H1 (cell line): ENCODE measurements at regions not wholly inside any gene's neighbourhood (a gene's known extent, or its start where the extent isn't known, plus 50 kb on each side); places are given as distances from the start of the nearest gene placed in this dataset.

Experiments used
- CTCF ChIA-PET: fragments of 300-600 bp; sonication (Branson Sonifier 250); formaldehyde crosslinking; loops from one replicate; lab custom pipeline; 2021; ENCODE audit not compliant: partially characterized antibody; lab: Charles Lee
- POLR2A ChIA-PET: fragments of 300-600 bp; sonication (Branson Sonifier 250); formaldehyde crosslinking; loops from one replicate; lab custom pipeline; 2021; ENCODE audit warnings: inconsistent platforms; ENCODE audit not compliant: partially characterized antibody; lab: Charles Lee
- DNase-seq, 2 experiments: peaks; one replicate each; pipeline versions ENCODE4 v3.0.0 to v3.0.0-alpha.2; 2010 to 2022; ENCODE audit warnings: low spot score in 2 of 2, low read depth in 1 of 2, mixed read lengths in 1 of 2
- FAIRE-seq: peaks from 2 replicates; lab custom pipeline; 2011; peaks lifted over from hg19 to GRCh38; lab: Jason Lieb, UNC
- H2AFZ ChIP-seq: 2 replicates; pipeline ENCODE4 v1.8.1; 2012; ENCODE audit warnings: low read length, inconsistent platforms
- H2AK5ac ChIP-seq: 2 replicates; pipeline ENCODE4 v1.6.1; 2013; ENCODE audit warnings: low read depth, low read length
- H2BK120ac ChIP-seq: replicated peaks from 2 replicates; pipeline ENCODE3; 2013; ENCODE audit warnings: low read depth, low read length, inconsistent platforms
- H2BK12ac ChIP-seq: 2 replicates; pipeline ENCODE4 v1.6.1; 2013; ENCODE audit warnings: low read depth, low read length
- H2BK15ac ChIP-seq: 2 replicates; pipeline ENCODE4 v1.6.1; 2013; ENCODE audit warnings: low read length
- H2BK20ac ChIP-seq: 2 replicates; pipeline ENCODE4 v1.6.1; 2013; ENCODE audit warnings: low read length
- H2BK5ac ChIP-seq: 2 replicates; pipeline ENCODE4 v1.6.1; 2013; ENCODE audit warnings: low read depth, low read length
- H3K14ac ChIP-seq: 2 replicates; pipeline ENCODE4 v1.6.1; 2013; ENCODE audit warnings: inconsistent platforms; ENCODE audit not compliant: insufficient read length
- H3K18ac ChIP-seq: 2 replicates; pipeline ENCODE4 v1.6.1; 2013; ENCODE audit warnings: low read length; ENCODE audit errors: extremely low read depth
- H3K23ac ChIP-seq: 2 replicates; pipeline ENCODE4 v1.6.1; 2013; ENCODE audit warnings: inconsistent platforms; ENCODE audit not compliant: insufficient read length
- H3K23me2 ChIP-seq: 2 replicates; pipeline ENCODE4 v1.6.1; 2013; ENCODE audit warnings: low read depth, low read length
- H3K27ac ChIP-seq: 2 replicates; pipeline ENCODE4 v1.6.1; 2011; ENCODE audit warnings: low read depth, low read length, inconsistent platforms
- H3K27me3 ChIP-seq, 4 experiments: replicated peaks in 1 of 4; 1 replicate in 1 of 4; 2 replicates in 3 of 4; pipeline versions ENCODE4 v1.6.1 to v1.8.1; 2011 to 2013; ENCODE audit warnings: low read length in 3 of 4, mild to moderate bottlenecking in 3 of 4, inconsistent platforms in 2 of 4, mixed read lengths in 2 of 4, moderate library complexity in 1 of 4; ENCODE audit not compliant: control insufficient read depth in 3 of 4, insufficient read depth in 3 of 4; ENCODE audit errors: extremely low read depth in 1 of 4
- H3K36me3 ChIP-seq, 4 experiments: 2 replicates each; pipeline versions ENCODE4 v1.6.1 to v1.8.1; 2011 to 2013; ENCODE audit warnings: mild to moderate bottlenecking in 4 of 4, low read length in 3 of 4, moderate library complexity in 2 of 4, control low read depth in 1 of 4, inconsistent platforms in 1 of 4; ENCODE audit not compliant: insufficient read depth in 4 of 4, control insufficient read depth in 2 of 4
- H3K4ac ChIP-seq: replicated peaks from 2 replicates; pipeline ENCODE3; 2013; ENCODE audit warnings: low read length, low read depth, mixed read lengths, inconsistent platforms; ENCODE audit not compliant: insufficient read length
- H3K4me1 ChIP-seq, 4 experiments: replicated peaks in 1 of 4; 1 replicate in 1 of 4; 2 replicates in 3 of 4; pipeline versions ENCODE4 v1.6.1 to v1.8.1; 2011 to 2013; ENCODE audit warnings: low read length in 3 of 4, inconsistent platforms in 2 of 4, mixed read lengths in 1 of 4; ENCODE audit not compliant: insufficient read depth in 4 of 4, control insufficient read depth in 3 of 4
- H3K4me2 ChIP-seq, 2 experiments: 2 replicates each; pipeline versions ENCODE4 v1.6.1 to v1.8.1; 2011 to 2013; ENCODE audit warnings: low read depth in 2 of 2, low read length in 2 of 2, control low read depth in 1 of 2, inconsistent platforms in 1 of 2, mild to moderate bottlenecking in 1 of 2; ENCODE audit not compliant: insufficient read depth in 1 of 2
- H3K4me3 ChIP-seq, 4 experiments: fragments of 200-600, 300-600 bp in 1 of 4; sonication (generic), shearing (Covaris generic), sonication (Bioruptor Twin) in 1 of 4; 2 replicates each; pipeline versions ENCODE4 v1.5.1 to v1.8.1; 2011 to 2016; ENCODE audit warnings: low read length in 4 of 4, low read depth in 3 of 4, control low read depth in 2 of 4, inconsistent platforms in 2 of 4, mild to moderate bottlenecking in 2 of 4, mixed read lengths in 1 of 4, moderate library complexity in 1 of 4; ENCODE audit not compliant: insufficient read depth in 2 of 4; ENCODE audit errors: extremely low read depth in 1 of 4
- H3K56ac ChIP-seq: replicated peaks from 2 replicates; pipeline ENCODE3; 2013; ENCODE audit warnings: low read depth, mild to moderate bottlenecking, mixed read lengths, low read length, inconsistent platforms; ENCODE audit not compliant: insufficient read length
- H3K79me1 ChIP-seq: 2 replicates; pipeline ENCODE4 v1.6.1; 2013; ENCODE audit warnings: low read depth, low read length, control low read depth
- H3K79me2 ChIP-seq, 2 experiments: 2 replicates each; pipeline versions ENCODE4 v1.6.1 to v1.8.1; 2012 to 2013; ENCODE audit warnings: low read length in 2 of 2, mild to moderate bottlenecking in 2 of 2, inconsistent platforms in 1 of 2; ENCODE audit not compliant: insufficient read depth in 2 of 2, control insufficient read depth in 1 of 2
- H3K9ac ChIP-seq, 4 experiments: replicated peaks in 1 of 4; 1 replicate in 1 of 4; 2 replicates in 3 of 4; pipeline versions ENCODE4 v1.6.1 to v1.8.1; 2011 to 2013; ENCODE audit warnings: low read depth in 3 of 4, low read length in 3 of 4, control low read depth in 2 of 4, mild to moderate bottlenecking in 2 of 4, moderate library complexity in 2 of 4, inconsistent platforms in 1 of 4; ENCODE audit errors: extremely low read depth in 1 of 4
- H3K9me3 ChIP-seq, 2 experiments: 2 replicates each; pipeline versions ENCODE4 v1.6.1 to v1.8.1; 2012 to 2013; ENCODE audit warnings: mild to moderate bottlenecking in 2 of 2, moderate library complexity in 2 of 2, control low read depth in 1 of 2, inconsistent platforms in 1 of 2, low read depth in 1 of 2, low read length in 1 of 2, mixed read lengths in 1 of 2; ENCODE audit not compliant: insufficient read depth in 2 of 2
- H4K20me1 ChIP-seq, 2 experiments: replicated peaks in 1 of 2; 2 replicates each; pipeline versions ENCODE3 to v1.8.1; 2011 to 2013; ENCODE audit warnings: inconsistent platforms in 2 of 2, low read length in 2 of 2, mild to moderate bottlenecking in 1 of 2; ENCODE audit not compliant: insufficient read depth in 2 of 2, control insufficient read depth in 1 of 2
- H4K5ac ChIP-seq: 2 replicates; pipeline ENCODE4 v1.6.1; 2013; ENCODE audit warnings: low read length, low read depth, mixed read lengths, inconsistent platforms; ENCODE audit not compliant: insufficient read length
- H4K8ac ChIP-seq: 2 replicates; pipeline ENCODE4 v1.8.0; 2013; ENCODE audit warnings: mild to moderate bottlenecking, moderate library complexity, low read length, inconsistent platforms; ENCODE audit not compliant: insufficient read depth; ENCODE audit errors: extremely low read depth
- H4K91ac ChIP-seq: replicated peaks from 2 replicates; pipeline ENCODE3; 2013; ENCODE audit warnings: low read length, mixed read lengths, inconsistent platforms; ENCODE audit not compliant: insufficient read length
- JUN ChIP-seq: IDR thresholded peaks from 2 replicates; pipeline ENCODE4 v1.6.1; 2011; ENCODE audit warnings: low read depth, mild to moderate bottlenecking, improper control_type of control experiment, low read length
- KDM1A ChIP-seq: fragments of 200-600, 300-600 bp; sonication (generic); IDR thresholded peaks from 2 replicates; pipeline ENCODE4 v1.7.1; 2016; ENCODE audit warnings: mild to moderate bottlenecking, low read length, borderline replicate concordance
- WGBS, 2 experiments: shearing (Covaris generic) in 1 of 2; methylation state at CpG; one replicate each; pipeline versions ENCODE4 v1.1.6 to v1.1.7; 2013 to 2015; ENCODE audit warnings: low lambda C conversion rate in 2 of 2, mixed read lengths in 2 of 2, inconsistent platforms in 1 of 2, low coverage in 1 of 2, missing lambda C conversion rate in 1 of 2; ENCODE audit not compliant: insufficient replicate concordance in 2 of 2, insufficient coverage in 1 of 2, insufficient read length in 1 of 2; ENCODE audit errors: extremely low coverage in 1 of 2, missing lambda C conversion rate in 1 of 2; 5-methylcytosine and 5-hydroxymethylcytosine counted together

- H4K8ac ChIP-seq, result no peak overlapping the region
- no peak overlapping the region for H2BK120ac ChIP-seq
- H4K91ac ChIP-seq, result no peak overlapping the region
- no peak overlapping the region for H3K27ac ChIP-seq
- no peak overlapping the region for H2BK12ac ChIP-seq
- WGBS, 2 experiments, result 23% methylated on average over 10 of the region's 18 CpGs; no CpG with 5 or more reads in 1 of the 2 experiments
- H3K36me3 ChIP-seq, result no peaks in the 10 kb centered on the region
- H3K23ac ChIP-seq, result no peak overlapping the region
- no peaks in the 10 kb centered on the region for H3K79me1 ChIP-seq
- peaks cover 0 to 1% of the 10 kb centered on the region in 2 experiments for H4K20me1 ChIP-seq
- CTCF ChIA-PET, result interaction anchor here (0.5 to 13.9 kb wide), 35 partner anchors 18 to 428 kb away, joined by 3 to 317 read pairs (median 5); partner anchors contain the start of gene LBX1
- no peak overlapping the region for H2BK20ac ChIP-seq
- H2BK15ac ChIP-seq, result no peak overlapping the region
- no peak overlapping the region for H3K18ac ChIP-seq
- H3K23me2 ChIP-seq, result peaks cover 15% of the 10 kb centered on the region; the same call in 1 of the 2 replicates
- peak overlapping the region; percentile 54 to 60 for H3K4me2 ChIP-seq
- no peak for TF ChIP-seq JUN
- peak; percentile 92; the same call in 1 of the 2 replicates for TF ChIP-seq KDM1A
- TF ChIP-seq, all 59 proteins: peak for 1
- Histone ChIP-seq H3K4ac (no peak overlapping the region), H2BK5ac (no peak overlapping the region), H2AK5ac (no peak overlapping the region), H3K4me1 (peaks cover 38 to 51% (median 42%) of the 10 kb centered on the region in 4 experiments), H3K14ac (no peak overlapping the region), H3K9ac (no peak overlapping the region), H3K9me3 (no peaks in the 10 kb centered on the region), H3K79me2 (no peaks in the 10 kb centered on the region), H3K56ac (no peak overlapping the region), H3K4me3 (peak overlapping the region in 1 of 4 experiments; percentile 36; a peak in 3 of 8 replicates), H3K27me3 (peaks cover 56 to 92% (median 86%) of the 10 kb centered on the region in 4 experiments), H2AFZ (no peak overlapping the region), H4K5ac (no peak overlapping the region)
- POLR2A ChIA-PET, result interaction anchor here (1.0 to 1.5 kb wide), 2 partner anchors 157 to 285 kb away, joined by 3 read pairs; no protein-coding TSS in a partner anchor
- FAIRE-seq (no peak), DNase-seq (no peak)
Measured at GRCh38 chr10:101287183-101287996, 58.1 kb upstream of the LBX1 start.
